Endothelial cell of umbilical vein (primary cell): ENCODE measurements at regions not wholly inside any gene's neighbourhood (a gene's known extent, or its start where the extent isn't known, plus 50 kb on each side); places are given as distances from the start of the nearest gene placed in this dataset.
"Not testable (repeated sequence)": the region's sequence is repeated elsewhere in the genome, so short reads cannot be mapped to it uniquely, and the experiment has no call there.

ENCODE experiments used
- CTCF ChIP-seq, 2 donors: IDR thresholded peaks; 1 replicate in 1 of 2; 2 replicates in 1 of 2; pipeline ENCODE4 v1.5.1; 2011; ENCODE audit warnings: low read length in 2 of 2, mild to moderate bottlenecking in 2 of 2, moderate library complexity in 2 of 2, control low read depth in 1 of 2, inconsistent platforms in 1 of 2, low read depth in 1 of 2; ENCODE audit not compliant: insufficient read depth in 1 of 2; ENCODE audit errors: extremely low read depth in 1 of 2
- EZH2 ChIP-seq: IDR thresholded peaks from 2 replicates; pipeline ENCODE4 v1.6.1; 2012; ENCODE audit warnings: borderline replicate concordance, low read depth, mild to moderate bottlenecking, moderate library complexity, low read length, inconsistent platforms; ENCODE audit not compliant: severe bottlenecking
- GATA2 ChIP-seq: IDR thresholded peaks from 2 replicates; pipeline ENCODE4 v1.7.0; 2011; ENCODE audit warnings: low read depth, mild to moderate bottlenecking, moderate library complexity, mixed read lengths, low read length; ENCODE audit not compliant: insufficient read length, insufficient read depth
- JUN ChIP-seq: IDR thresholded peaks from 2 replicates; pipeline ENCODE4 v1.6.1; 2011; ENCODE audit warnings: borderline replicate concordance, low read depth; ENCODE audit not compliant: insufficient read length, insufficient read depth
- MAX ChIP-seq: IDR thresholded peaks from 2 replicates; pipeline ENCODE4 v1.6.1; 2011; ENCODE audit not compliant: insufficient read depth, insufficient read length
- POLR2A ChIP-seq: IDR thresholded peaks from 2 replicates; pipeline ENCODE4 v1.6.1; 2012; ENCODE audit warnings: low read depth, mild to moderate bottlenecking, control low read depth, low read length
- POLR2AphosphoS5 ChIP-seq: IDR thresholded peaks from 2 replicates; pipeline ENCODE4 v1.6.1; 2012; ENCODE audit warnings: low read depth, mild to moderate bottlenecking, control low read depth, low read length, moderate library complexity; ENCODE audit not compliant: insufficient read depth

GRCh38 chr1:120942218-120942944 is 52.8 kb downstream of the PPIAL4A start:
- TF ChIP-seq CTCF (IDR thresholded peaks at IDR 0.05; ENCODE audit: extremely low read depth in 1 of 2, insufficient read depth in 1 of 2, low read depth in 1 of 2, low read length in 2 of 2); EZH2; JUN; MAX; GATA2: not testable (repeated sequence)
- TF ChIP-seq POLR2A: peak; percentile 95
- peak; percentile 90 for TF ChIP-seq POLR2AphosphoS5
